ENCODE measurements at regions not wholly inside any gene's neighbourhood (a gene's known extent, or its start where the extent isn't known, plus 50 kb on each side); places are given as distances from the start of the nearest gene placed in this dataset.

DNA sequence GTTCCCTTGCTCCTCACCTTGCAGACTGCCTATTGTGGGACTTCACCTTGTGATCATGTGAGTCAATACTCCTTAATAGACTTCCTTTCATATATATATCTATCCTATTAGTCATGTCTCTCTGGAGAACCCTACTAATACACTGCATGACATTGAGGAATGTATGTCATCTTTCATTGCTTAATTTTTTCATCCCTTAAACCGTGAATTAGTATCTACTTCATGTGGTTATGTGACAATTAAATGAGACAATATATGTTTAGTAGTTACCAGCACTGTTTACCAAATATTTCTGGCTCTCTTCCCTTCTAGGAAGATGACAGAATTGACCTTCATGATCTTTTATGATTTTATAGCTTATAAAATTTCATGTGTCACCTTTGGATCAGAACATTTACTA lies 759.5 kb downstream of the GRXCR1 start:
- TF ChIP-seq, protein P1, sequence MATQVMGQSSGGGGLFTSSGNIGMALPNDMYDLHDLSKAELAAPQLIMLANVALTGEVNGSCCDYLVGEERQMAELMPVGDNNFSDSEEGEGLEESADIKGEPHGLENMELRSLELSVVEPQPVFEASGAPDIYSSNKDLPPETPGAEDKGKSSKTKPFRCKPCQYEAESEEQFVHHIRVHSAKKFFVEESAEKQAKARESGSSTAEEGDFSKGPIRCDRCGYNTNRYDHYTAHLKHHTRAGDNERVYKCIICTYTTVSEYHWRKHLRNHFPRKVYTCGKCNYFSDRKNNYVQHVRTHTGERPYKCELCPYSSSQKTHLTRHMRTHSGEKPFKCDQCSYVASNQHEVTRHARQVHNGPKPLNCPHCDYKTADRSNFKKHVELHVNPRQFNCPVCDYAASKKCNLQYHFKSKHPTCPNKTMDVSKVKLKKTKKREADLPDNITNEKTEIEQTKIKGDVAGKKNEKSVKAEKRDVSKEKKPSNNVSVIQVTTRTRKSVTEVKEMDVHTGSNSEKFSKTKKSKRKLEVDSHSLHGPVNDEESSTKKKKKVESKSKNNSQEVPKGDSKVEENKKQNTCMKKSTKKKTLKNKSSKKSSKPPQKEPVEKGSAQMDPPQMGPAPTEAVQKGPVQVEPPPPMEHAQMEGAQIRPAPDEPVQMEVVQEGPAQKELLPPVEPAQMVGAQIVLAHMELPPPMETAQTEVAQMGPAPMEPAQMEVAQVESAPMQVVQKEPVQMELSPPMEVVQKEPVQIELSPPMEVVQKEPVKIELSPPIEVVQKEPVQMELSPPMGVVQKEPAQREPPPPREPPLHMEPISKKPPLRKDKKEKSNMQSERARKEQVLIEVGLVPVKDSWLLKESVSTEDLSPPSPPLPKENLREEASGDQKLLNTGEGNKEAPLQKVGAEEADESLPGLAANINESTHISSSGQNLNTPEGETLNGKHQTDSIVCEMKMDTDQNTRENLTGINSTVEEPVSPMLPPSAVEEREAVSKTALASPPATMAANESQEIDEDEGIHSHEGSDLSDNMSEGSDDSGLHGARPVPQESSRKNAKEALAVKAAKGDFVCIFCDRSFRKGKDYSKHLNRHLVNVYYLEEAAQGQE (IDR thresholded peaks at IDR 0.05; ENCODE audit: insufficient read depth in 1 of 2, low read depth in 2 of 2, low read length in 2 of 2): no peak
- TF ChIP-seq FOXP2 (optimal IDR thresholded peaks at IDR 0.05; ENCODE audit: borderline replicate concordance, extremely low read depth, extremely low read length, insufficient read depth): no peak

- TF ChIP-seq FOXP2 (optimal IDR thresholded peaks at IDR 0.05; ENCODE audit: borderline replicate concordance, extremely low read depth, extremely low read length, insufficient read depth): no peak
- TF ChIP-seq TAF1 (IDR thresholded peaks at IDR 0.05; ENCODE audit: borderline replicate concordance, insufficient read depth, low read length): no peak
- no peak for TF ChIP-seq SIN3A (IDR thresholded peaks at IDR 0.05; ENCODE audit: borderline replicate concordance, insufficient read depth, low read length)
- no peak for TF ChIP-seq POLR2AphosphoS5 (IDR thresholded peaks at IDR 0.05; ENCODE audit: low read depth, low read length)
- TF ChIP-seq, protein P1 (IDR thresholded peaks at IDR 0.05; ENCODE audit: insufficient read depth in 1 of 2, low read depth in 2 of 2, low read length in 2 of 2): no peak
Observed at GRCh38 chr4:43680421-43680820, 768.2 kb downstream of the KCTD8 start.

- no peak for TF ChIP-seq SIN3A (IDR thresholded peaks at IDR 0.05; ENCODE audit: borderline replicate concordance, insufficient read depth, low read length)
- TF ChIP-seq POLR2AphosphoS5 (IDR thresholded peaks at IDR 0.05; ENCODE audit: low read depth, low read length): no peak
- TF ChIP-seq FOXP2 (optimal IDR thresholded peaks at IDR 0.05; ENCODE audit: borderline replicate concordance, extremely low read depth, extremely low read length, insufficient read depth): no peak
- no peak for TF ChIP-seq TAF1 (IDR thresholded peaks at IDR 0.05; ENCODE audit: borderline replicate concordance, insufficient read depth, low read length)
- TF ChIP-seq, protein P1 (IDR thresholded peaks at IDR 0.05; ENCODE audit: insufficient read depth in 1 of 2, low read depth in 2 of 2, low read length in 2 of 2): no peak
Observed at GRCh38 chr4:43682551-43682950, 766.1 kb downstream of the KCTD8 start.

- no peak for TF ChIP-seq FOXP2 (optimal IDR thresholded peaks at IDR 0.05; ENCODE audit: borderline replicate concordance, extremely low read depth, extremely low read length, insufficient read depth)
- no peak for TF ChIP-seq SIN3A (IDR thresholded peaks at IDR 0.05; ENCODE audit: borderline replicate concordance, insufficient read depth, low read length)
- no peak for TF ChIP-seq POLR2AphosphoS5 (IDR thresholded peaks at IDR 0.05; ENCODE audit: low read depth, low read length)
Observed at GRCh38 chr4:43690116-43690515, 758.5 kb downstream of the KCTD8 start.

GRCh38 chr4:43693876-43694275 lies 754.7 kb downstream of the KCTD8 start:
- TF ChIP-seq POLR2AphosphoS5 (IDR thresholded peaks at IDR 0.05; ENCODE audit: low read depth, low read length): no peak
- no peak for TF ChIP-seq FOXP2 (optimal IDR thresholded peaks at IDR 0.05; ENCODE audit: borderline replicate concordance, extremely low read depth, extremely low read length, insufficient read depth)
- TF ChIP-seq, protein P1 (IDR thresholded peaks at IDR 0.05; ENCODE audit: insufficient read depth in 1 of 2, low read depth in 2 of 2, low read length in 2 of 2): no peak
- TF ChIP-seq TAF1 (IDR thresholded peaks at IDR 0.05; ENCODE audit: borderline replicate concordance, insufficient read depth, low read length): no peak
